ENCODE measurements at regions not wholly inside any gene's neighbourhood (a gene's known extent, or its start where the extent isn't known, plus 50 kb on each side); places are given as distances from the start of the nearest gene placed in this dataset.

- TF ChIP-seq ATF6 (CRISPR knock-in tag; IDR thresholded peaks at IDR 0.05) (no peak), CREM (CRISPR knock-in tag; IDR thresholded peaks at IDR 0.05) (no peak), ZNF232 (CRISPR knock-in tag; IDR thresholded peaks at IDR 0.05) (no peak), HMGA2 (CRISPR knock-in tag; IDR thresholded peaks at IDR 0.05) (no peak), ATF3 (CRISPR knock-in tag; conservative IDR thresholded peaks at IDR 0.05) (no peak), ZNF396 (CRISPR knock-in tag; IDR thresholded peaks at IDR 0.05; ENCODE audit: borderline replicate concordance) (no peak), NR2C2 (CRISPR knock-in tag; IDR thresholded peaks at IDR 0.05) (no peak), PRRX2 (CRISPR knock-in tag; IDR thresholded peaks at IDR 0.05) (no peak)
- TF ChIP-seq, protein P1, sequence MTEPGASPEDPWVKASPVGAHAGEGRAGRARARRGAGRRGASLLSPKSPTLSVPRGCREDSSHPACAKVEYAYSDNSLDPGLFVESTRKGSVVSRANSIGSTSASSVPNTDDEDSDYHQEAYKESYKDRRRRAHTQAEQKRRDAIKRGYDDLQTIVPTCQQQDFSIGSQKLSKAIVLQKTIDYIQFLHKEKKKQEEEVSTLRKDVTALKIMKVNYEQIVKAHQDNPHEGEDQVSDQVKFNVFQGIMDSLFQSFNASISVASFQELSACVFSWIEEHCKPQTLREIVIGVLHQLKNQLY (CRISPR knock-in tag; IDR thresholded peaks at IDR 0.05) = no peak
Measured at GRCh38 chr1:83515578-83516154, 483.3 kb downstream of the TTLL7 start (continued).

GRCh38 chr1:83512373-83513193 is 486.3 kb downstream of the TTLL7 start:
- H3K27ac Mint-ChIP-seq = no peak overlapping the region
- H3K27me3 Mint-ChIP-seq (ENCODE audit: low read depth) = no peaks in the 10 kb centered on the region; the same call in 1 of the 2 replicates
- H3K9me3 Mint-ChIP-seq = no peaks in the 10 kb centered on the region
- no peak for DNase-seq (ENCODE audit: low spot score)
- ChIA-PET POLR2A (no interaction called here), CTCF (no interaction called here)
- H3K4me1 Mint-ChIP-seq = peaks cover 26% of the 10 kb centered on the region
- H3K36me3 Mint-ChIP-seq = no peaks in the 10 kb centered on the region
- no peak overlapping the region for H3K4me3 Mint-ChIP-seq
- TF ChIP-seq GABPB1 (CRISPR knock-in tag; IDR thresholded peaks at IDR 0.05) (no peak), SMAD3 (CRISPR knock-in tag; IDR thresholded peaks at IDR 0.05; ENCODE audit: borderline replicate concordance) (no peak)
- no peak for ATAC-seq

DNA sequence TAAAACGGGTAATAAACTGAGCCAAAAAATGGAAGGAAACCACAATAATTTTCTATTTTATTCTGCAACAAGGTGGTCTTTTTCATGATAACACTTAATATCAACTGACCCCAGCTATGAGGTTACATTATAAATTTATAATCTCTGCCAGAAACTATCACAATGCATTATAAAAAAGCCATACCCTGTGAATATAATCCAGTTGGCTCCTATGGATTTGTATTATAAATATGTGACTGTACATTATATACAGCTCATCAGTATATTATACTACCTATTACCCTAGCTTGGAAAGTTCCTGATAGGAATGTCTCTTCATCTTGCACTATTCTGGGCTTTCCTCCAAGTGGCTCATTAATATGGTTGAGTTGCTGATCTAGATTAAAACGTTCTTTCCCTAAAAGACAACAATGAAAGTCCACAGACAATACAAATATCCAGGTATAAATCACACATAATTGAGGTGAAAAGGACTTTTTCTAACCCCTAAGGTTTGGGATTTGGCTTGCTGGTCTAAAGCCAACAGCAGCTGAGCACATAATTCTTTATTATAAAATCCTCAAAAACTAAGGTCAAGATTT is 487.7 kb downstream of the TTLL7 start:
- Mint-ChIP-seq H3K36me3 (no peaks in the 10 kb centered on the region), H3K27me3 (ENCODE audit: low read depth) (no peaks in the 10 kb centered on the region; the same call in 1 of the 2 replicates), H3K9me3 (no peaks in the 10 kb centered on the region), H3K4me3 (no peak overlapping the region), H3K4me1 (peaks cover 26% of the 10 kb centered on the region), H3K27ac (no peak overlapping the region)
- TF ChIP-seq RORB (CRISPR knock-in tag; IDR thresholded peaks at IDR 0.05) (no peak), TCF7 (CRISPR knock-in tag; IDR thresholded peaks at IDR 0.05; ENCODE audit: low read depth) (no peak), ZNF671 (CRISPR knock-in tag; IDR thresholded peaks at IDR 0.05) (no peak), ATF6 (CRISPR knock-in tag; IDR thresholded peaks at IDR 0.05) (no peak), ZNF138 (CRISPR knock-in tag; conservative IDR thresholded peaks at IDR 0.05) (no peak), OVOL2 (CRISPR knock-in tag; IDR thresholded peaks at IDR 0.05; ENCODE audit: borderline replicate concordance) (no peak), ZNF512 (CRISPR knock-in tag; IDR thresholded peaks at IDR 0.05; ENCODE audit: borderline replicate concordance) (no peak), ZNF219 (CRISPR knock-in tag; IDR thresholded peaks at IDR 0.05; ENCODE audit: borderline replicate concordance) (no peak)
- TF ChIP-seq, protein P2, sequence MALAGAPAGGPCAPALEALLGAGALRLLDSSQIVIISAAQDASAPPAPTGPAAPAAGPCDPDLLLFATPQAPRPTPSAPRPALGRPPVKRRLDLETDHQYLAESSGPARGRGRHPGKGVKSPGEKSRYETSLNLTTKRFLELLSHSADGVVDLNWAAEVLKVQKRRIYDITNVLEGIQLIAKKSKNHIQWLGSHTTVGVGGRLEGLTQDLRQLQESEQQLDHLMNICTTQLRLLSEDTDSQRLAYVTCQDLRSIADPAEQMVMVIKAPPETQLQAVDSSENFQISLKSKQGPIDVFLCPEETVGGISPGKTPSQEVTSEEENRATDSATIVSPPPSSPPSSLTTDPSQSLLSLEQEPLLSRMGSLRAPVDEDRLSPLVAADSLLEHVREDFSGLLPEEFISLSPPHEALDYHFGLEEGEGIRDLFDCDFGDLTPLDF (CRISPR knock-in tag; IDR thresholded peaks at IDR 0.05) = no peak
- CTCF ChIA-PET = interaction anchor here (0.7 kb wide), 1 partner anchor 1086 kb away, joined by 3 read pairs; no protein-coding TSS in a partner anchor
- ATAC-seq (no peak), DNase-seq (ENCODE audit: low spot score) (no peak)
- POLR2A ChIA-PET = no interaction called here
